H1 (cell line): ENCODE measurements at regions not wholly inside any gene's neighbourhood (a gene's known extent, or its start where the extent isn't known, plus 50 kb on each side); places are given as distances from the start of the nearest gene placed in this dataset.

Experiments used
- ATF3 ChIP-seq: IDR thresholded peaks from 2 replicates; pipeline ENCODE4 v1.6.1; 2011; ENCODE audit warnings: low read depth, mild to moderate bottlenecking, low read length; ENCODE audit not compliant: insufficient read depth
- CBX5 ChIP-seq: fragments of 300-800, 300-1000 bp; sonication (generic); IDR thresholded peaks from 2 replicates; pipeline ENCODE4 v1.7.1; 2016; ENCODE audit warnings: antibody characterized with exemption, low read length, low read depth
- CTCF ChIP-seq, 3 experiments: IDR thresholded peaks; 1 replicate in 2 of 3; 2 replicates in 1 of 3; pipeline versions ENCODE4 v1.5.1 to v1.6.1; 2011; ENCODE audit warnings: low read length in 3 of 3, mild to moderate bottlenecking in 3 of 3, inconsistent platforms in 2 of 3, low read depth in 1 of 3, moderate library complexity in 1 of 3; ENCODE audit not compliant: insufficient read depth in 1 of 3; ENCODE audit errors: control extremely low read depth in 1 of 3
- EP300 ChIP-seq, 2 experiments: IDR thresholded peaks; 1 replicate in 1 of 2; 2 replicates in 1 of 2; pipeline ENCODE4 v1.6.1; 2011 to 2012; ENCODE audit warnings: low read depth in 2 of 2, low read length in 2 of 2, mild to moderate bottlenecking in 2 of 2, borderline replicate concordance in 1 of 2, inconsistent platforms in 1 of 2, moderate library complexity in 1 of 2
- KDM5A ChIP-seq: fragments of 200-600 bp; IDR thresholded peaks from 2 replicates; pipeline ENCODE4 v1.7.1; 2012; ENCODE audit warnings: mild to moderate bottlenecking, low read length, inconsistent platforms, mixed read lengths
- POLR2A ChIP-seq, 2 experiments: IDR thresholded peaks; 1 replicate in 1 of 2; 2 replicates in 1 of 2; pipeline ENCODE4 v1.6.1; 2011; ENCODE audit warnings: low read depth in 2 of 2, low read length in 2 of 2, mild to moderate bottlenecking in 2 of 2; ENCODE audit errors: control extremely low read depth in 1 of 2
- POLR2AphosphoS5 ChIP-seq: IDR thresholded peaks from 2 replicates; pipeline ENCODE4 v1.6.1; 2011; ENCODE audit warnings: low read depth, low read length
- RFX5 ChIP-seq: IDR thresholded peaks from 2 replicates; pipeline ENCODE4 v1.6.1; 2011; ENCODE audit warnings: low read depth, low read length, improper control_type of control experiment, borderline replicate concordance
- SIN3A ChIP-seq, 2 experiments: IDR thresholded peaks in 1 of 2; conservative IDR thresholded peaks in 1 of 2; 2 replicates each; pipeline ENCODE4 v1.6.1; 2011 to 2012; ENCODE audit warnings: low read length in 2 of 2, improper control_type of control experiment in 1 of 2, low read depth in 1 of 2, mild to moderate bottlenecking in 1 of 2
- TCF12 ChIP-seq: IDR thresholded peaks from 2 replicates; pipeline ENCODE4 v1.6.1; 2011; ENCODE audit warnings: low read depth, mild to moderate bottlenecking, low read length
- YY1 ChIP-seq: IDR thresholded peaks from 2 replicates; pipeline ENCODE4 v1.6.1; 2011; ENCODE audit warnings: low read depth, mild to moderate bottlenecking, low read length

GRCh38 chr12:65532764-65533163, 254.3 kb downstream of the MSRB3 start:
- TF ChIP-seq CBX5 = no peak
- TF ChIP-seq CTCF (IDR thresholded peaks at IDR 0.05; ENCODE audit: control extremely low read depth in 1 of 3, insufficient read depth in 1 of 3, low read depth in 1 of 3, low read length in 3 of 3) = no peak
- TF ChIP-seq EP300 (IDR thresholded peaks at IDR 0.05; ENCODE audit: borderline replicate concordance in 1 of 2, low read depth in 2 of 2, low read length in 2 of 2) = no peak
- no peak for TF ChIP-seq POLR2AphosphoS5
- TF ChIP-seq TCF12 = no peak
- no peak for TF ChIP-seq YY1
- TF ChIP-seq POLR2A (IDR thresholded peaks at IDR 0.05; ENCODE audit: control extremely low read depth in 1 of 2, low read depth in 2 of 2, low read length in 2 of 2) = no peak
- no peak for TF ChIP-seq ATF3
- no peak for TF ChIP-seq RFX5
- TF ChIP-seq KDM5A = no peak
- TF ChIP-seq SIN3A (conservative IDR thresholded peaks at IDR 0.05 in 1 of 2, IDR thresholded peaks at IDR 0.05 in 1 of 2; ENCODE audit: low read depth in 1 of 2, low read length in 2 of 2) = no peak
